Thyroid gland (tissue), 4 donors: ENCODE measurements at regions not wholly inside any gene's neighbourhood (a gene's known extent, or its start where the extent isn't known, plus 50 kb on each side); places are given as distances from the start of the nearest gene placed in this dataset.

Experiments
- DNase-seq, 2 donors: peaks; one replicate each; pipeline ENCODE4 v3.0.0-alpha.2; 2019
- H3K27ac ChIP-seq, 3 donors: fragments of 200-600 bp; sonication (generic); 1 replicate in 2 of 3; 2 replicates in 1 of 3; pipeline ENCODE4 v1.5.1; 2016 to 2019; ENCODE audit warnings: mild to moderate bottlenecking in 1 of 3, moderate library complexity in 1 of 3
- H3K27me3 ChIP-seq: fragments of 200-600 bp; sonication (generic); one replicate; pipeline ENCODE4 v1.5.1; 2019
- H3K36me3 ChIP-seq, 2 donors: fragments of 200-600 bp; sonication (generic); one replicate each; pipeline ENCODE4 v1.5.1; 2016 to 2019
- H3K4me1 ChIP-seq, 2 donors: fragments of 200-600 bp; sonication (generic); one replicate each; pipeline ENCODE4 v1.5.1; 2017 to 2019
- H3K4me3 ChIP-seq, 3 donors: fragments of 200-600 bp; sonication (generic); replicated peaks in 1 of 3; 1 replicate in 2 of 3; 2 replicates in 1 of 3; pipeline ENCODE4 v1.5.1; 2016; ENCODE audit warnings: mild to moderate bottlenecking in 1 of 3
- H3K9me3 ChIP-seq: fragments of 200-600 bp; sonication (generic); one replicate; pipeline ENCODE4 v1.5.1; 2017
- POLR2A ChIP-seq, 2 donors: fragments of 450-650 bp; IDR thresholded peaks; one replicate each; pipeline ENCODE4 v1.6.1; 2017; ENCODE audit warnings: antibody characterized with exemption in 2 of 2, mild to moderate bottlenecking in 2 of 2, moderate library complexity in 1 of 2
- WGBS, 2 donors: methylation state at CpG; one replicate each; pipeline ENCODE4 v1.1.5; 2017; 5-methylcytosine and 5-hydroxymethylcytosine counted together
- intact Hi-C: fragments of 100-400 bp; cut with DNase I; formaldehyde crosslinking; loops from one replicate; pipeline ENCODE4 v1.15.1; 2023
- TF ChIP-seq, protein P1 (sequence below), 6 experiments: fragments of 200-600 bp in 3 of 6; fragments of 450-650 bp in 3 of 6; sonication (generic) in 3 of 6; IDR thresholded peaks; one replicate each; pipeline ENCODE4 v1.5.1; 2016 to 2019; ENCODE audit warnings: antibody characterized with exemption in 6 of 6, mild to moderate bottlenecking in 2 of 6, inconsistent platforms in 1 of 6, moderate library complexity in 1 of 6

GRCh38 chr15:31256378-31257265 lies 70.0 kb upstream of the KLF13 start:
- Histone ChIP-seq H3K27me3 (no peaks in the 10 kb centered on the region), H3K4me3 (no peak overlapping the region), H3K27ac (no peak overlapping the region), H3K9me3 (no peaks in the 10 kb centered on the region), H3K36me3 (no peaks in the 10 kb centered on the region), H3K4me1 (no peaks in the 10 kb centered on the region)
- intact Hi-C loops: no loop called here
- no peak for TF ChIP-seq POLR2A (IDR thresholded peaks at IDR 0.05)
- TF ChIP-seq, protein P1, sequence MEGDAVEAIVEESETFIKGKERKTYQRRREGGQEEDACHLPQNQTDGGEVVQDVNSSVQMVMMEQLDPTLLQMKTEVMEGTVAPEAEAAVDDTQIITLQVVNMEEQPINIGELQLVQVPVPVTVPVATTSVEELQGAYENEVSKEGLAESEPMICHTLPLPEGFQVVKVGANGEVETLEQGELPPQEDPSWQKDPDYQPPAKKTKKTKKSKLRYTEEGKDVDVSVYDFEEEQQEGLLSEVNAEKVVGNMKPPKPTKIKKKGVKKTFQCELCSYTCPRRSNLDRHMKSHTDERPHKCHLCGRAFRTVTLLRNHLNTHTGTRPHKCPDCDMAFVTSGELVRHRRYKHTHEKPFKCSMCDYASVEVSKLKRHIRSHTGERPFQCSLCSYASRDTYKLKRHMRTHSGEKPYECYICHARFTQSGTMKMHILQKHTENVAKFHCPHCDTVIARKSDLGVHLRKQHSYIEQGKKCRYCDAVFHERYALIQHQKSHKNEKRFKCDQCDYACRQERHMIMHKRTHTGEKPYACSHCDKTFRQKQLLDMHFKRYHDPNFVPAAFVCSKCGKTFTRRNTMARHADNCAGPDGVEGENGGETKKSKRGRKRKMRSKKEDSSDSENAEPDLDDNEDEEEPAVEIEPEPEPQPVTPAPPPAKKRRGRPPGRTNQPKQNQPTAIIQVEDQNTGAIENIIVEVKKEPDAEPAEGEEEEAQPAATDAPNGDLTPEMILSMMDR (IDR thresholded peaks at IDR 0.05): no peak
- WGBS, 2 donors: 64 to 74% methylated on average over 7 to 10 of the region's 11 CpGs
- no peak for DNase-seq

DNA sequence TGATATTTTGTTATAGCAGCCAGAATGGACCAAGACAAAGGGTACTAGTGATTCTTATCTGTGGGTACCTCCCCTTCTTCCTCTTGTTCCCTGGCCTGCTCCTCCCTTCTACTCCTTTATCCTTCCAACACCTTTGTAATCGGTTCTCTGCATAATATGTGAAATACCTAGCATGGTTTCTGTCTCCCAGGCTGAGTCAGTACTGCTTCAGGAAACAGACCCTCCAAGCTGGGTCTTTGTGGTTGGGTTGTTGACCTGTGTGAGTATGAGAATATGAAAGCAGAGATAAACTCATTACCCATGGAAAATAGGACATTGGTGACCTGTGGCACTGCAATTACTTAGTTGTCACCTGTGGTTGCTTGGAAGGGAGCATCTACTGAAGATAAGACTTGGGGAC lies 69.3 kb upstream of the KLF13 start:
- WGBS, 2 donors: 80 to 90% methylated on average over 1 of the region's 1 CpG
- DNase-seq: no peak
- Histone ChIP-seq H3K9me3 (no peaks in the 10 kb centered on the region), H3K36me3 (no peaks in the 10 kb centered on the region), H3K27ac (no peak overlapping the region), H3K4me3 (no peak overlapping the region), H3K4me1 (no peaks in the 10 kb centered on the region), H3K27me3 (no peaks in the 10 kb centered on the region)
- TF ChIP-seq POLR2A (IDR thresholded peaks at IDR 0.05): no peak
- TF ChIP-seq, protein P1 (IDR thresholded peaks at IDR 0.05): no peak
- intact Hi-C loops: no loop called here

DNA sequence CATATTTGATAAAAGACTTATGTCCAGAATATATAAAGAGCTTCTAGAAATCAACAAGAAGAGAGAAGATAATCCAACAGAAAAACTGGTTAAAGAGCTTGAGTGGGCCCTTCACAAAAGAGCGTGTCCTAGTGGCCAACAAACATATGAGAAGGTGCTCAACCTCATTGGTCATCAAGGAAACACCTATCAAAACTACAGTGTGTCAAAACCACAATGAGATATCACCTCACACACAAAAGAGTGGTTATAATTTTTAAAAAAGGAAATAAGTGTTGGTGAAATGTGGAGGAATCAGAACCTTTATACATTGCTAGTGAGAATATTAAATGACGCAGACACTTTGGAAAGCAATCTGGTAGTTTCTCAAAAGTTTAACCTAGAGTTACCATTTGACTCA lies 68.4 kb upstream of the KLF13 start:
- 90 to 91% methylated on average over 2 of the region's 2 CpGs for WGBS, 2 donors
- no peaks in the 10 kb centered on the region for H3K27me3 ChIP-seq
- no peak overlapping the region for H3K4me3 ChIP-seq
- intact Hi-C loops: no loop called here
- peaks cover 0 to 9% of the 10 kb centered on the region in 2 donors for H3K4me1 ChIP-seq
- no peak overlapping the region for H3K27ac ChIP-seq
- DNase-seq: no peak
- H3K36me3 ChIP-seq: no peaks in the 10 kb centered on the region
- no peak for TF ChIP-seq POLR2A (IDR thresholded peaks at IDR 0.05)
- TF ChIP-seq, protein P1 (IDR thresholded peaks at IDR 0.05): no peak
- H3K9me3 ChIP-seq: no peaks in the 10 kb centered on the region

DNA sequence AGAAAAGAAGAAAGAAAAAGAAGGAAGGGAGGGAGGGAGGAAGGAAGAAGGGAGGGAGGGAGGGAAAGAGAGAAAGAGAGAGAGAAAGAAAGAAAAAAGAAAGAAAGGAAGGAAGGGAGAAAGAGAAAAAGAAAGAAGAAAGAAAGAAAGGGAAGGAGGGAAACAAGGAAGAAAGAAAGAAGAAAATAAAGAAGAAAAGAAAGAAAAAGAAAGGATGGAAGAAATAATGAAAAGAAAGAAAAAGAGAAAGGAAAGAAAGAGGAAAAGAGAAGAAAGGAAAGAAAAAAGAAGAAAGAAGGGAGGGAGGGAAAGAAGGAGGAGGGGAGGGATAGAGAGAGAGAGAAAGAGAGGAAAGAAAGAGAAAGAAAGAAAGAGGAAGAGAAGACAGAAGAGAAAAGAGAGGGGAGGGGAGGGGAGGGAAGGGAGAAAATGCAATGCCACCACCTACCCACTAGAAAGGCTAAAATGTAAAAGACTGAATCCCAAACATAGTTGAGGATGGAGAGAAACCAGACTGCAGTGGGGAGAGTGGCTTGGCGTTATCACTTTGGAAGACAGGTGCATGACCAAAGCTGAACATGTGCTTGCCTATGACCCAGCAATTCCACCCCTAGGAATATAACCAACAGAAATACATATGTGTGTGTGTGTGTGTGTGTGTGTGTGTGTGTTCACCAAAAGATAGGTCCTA lies 66.9 kb upstream of the KLF13 start:
- Histone ChIP-seq H3K27ac (no peak overlapping the region), H3K36me3 (no peaks in the 10 kb centered on the region)
- 84 to 97% methylated on average over 1 of the region's 1 CpG for WGBS, 2 donors

More for the DNA sequence above, 66.9 kb upstream of the KLF13 start:
- intact Hi-C loops: no loop called here
- H3K4me1 ChIP-seq: peaks cover 11 to 24% of the 10 kb centered on the region in 2 donors
- H3K9me3 ChIP-seq: no peaks in the 10 kb centered on the region
- no peaks in the 10 kb centered on the region for H3K27me3 ChIP-seq
- no peak for DNase-seq
- no peak overlapping the region for H3K4me3 ChIP-seq
- TF ChIP-seq, protein P1 (IDR thresholded peaks at IDR 0.05): no peak
- TF ChIP-seq POLR2A (IDR thresholded peaks at IDR 0.05): no peak
